ENCODE measurements at regions not wholly inside any gene's neighbourhood (a gene's known extent, or its start where the extent isn't known, plus 50 kb on each side); places are given as distances from the start of the nearest gene placed in this dataset.

- DNase-seq: no peak
- Histone ChIP-seq H3K27ac (no peak overlapping the region), H3K4me3 (no peak overlapping the region), H3K4me1 (no peaks in the 10 kb centered on the region), H3K9me3 (no peaks in the 10 kb centered on the region), H3K27me3 (no peaks in the 10 kb centered on the region), H3K36me3 (no peaks in the 10 kb centered on the region)
- no peak for TF ChIP-seq POLR2A (IDR thresholded peaks at IDR 0.05)
- TF ChIP-seq CTCF (IDR thresholded peaks at IDR 0.05): no peak
These were observed 477.4 kb upstream of the RASGRP1 start for GRCh38 chr15:39041979-39042495.

- Histone ChIP-seq H3K4me1 (no peaks in the 10 kb centered on the region), H3K27me3 (no peaks in the 10 kb centered on the region), H3K4me3 (no peak overlapping the region), H3K36me3 (no peaks in the 10 kb centered on the region), H3K9me3 (peaks cover 0 to 9% (median 0%) of the 10 kb centered on the region in 4 donors), H3K27ac (no peak overlapping the region)
- DNase-seq: no peak
- TF ChIP-seq POLR2A (IDR thresholded peaks at IDR 0.05) (no peak), CTCF (IDR thresholded peaks at IDR 0.05) (no peak)
These were observed 487.2 kb upstream of the RASGRP1 start for GRCh38 chr15:39051626-39052322.

GRCh38 chr15:39052323-39052705 lies 487.7 kb upstream of the RASGRP1 start:
- Histone ChIP-seq H3K36me3 (no peaks in the 10 kb centered on the region), H3K27me3 (no peaks in the 10 kb centered on the region), H3K4me3 (no peak overlapping the region), H3K4me1 (no peaks in the 10 kb centered on the region), H3K27ac (no peak overlapping the region), H3K9me3 (peaks cover 0 to 9% (median 0%) of the 10 kb centered on the region in 4 donors)
- TF ChIP-seq POLR2A (IDR thresholded peaks at IDR 0.05) (no peak), CTCF (IDR thresholded peaks at IDR 0.05) (no peak)
- DNase-seq: no peak

- H3K4me1 ChIP-seq: no peaks in the 10 kb centered on the region
- no peak overlapping the region for H3K4me3 ChIP-seq
- no peaks in the 10 kb centered on the region for H3K27me3 ChIP-seq
- no peak overlapping the region for H3K27ac ChIP-seq
- H3K36me3 ChIP-seq: no peaks in the 10 kb centered on the region
- DNase-seq: no peak
- H3K9me3 ChIP-seq: peaks cover 0 to 8% (median 0%) of the 10 kb centered on the region in 4 donors
- no peak for TF ChIP-seq POLR2A (IDR thresholded peaks at IDR 0.05)
- TF ChIP-seq CTCF (IDR thresholded peaks at IDR 0.05): no peak
These were observed 488.9 kb upstream of the RASGRP1 start for GRCh38 chr15:39053480-39053879.

GRCh38 chr15:39054128-39054732 lies 489.6 kb upstream of the RASGRP1 start:
- Histone ChIP-seq H3K4me1 (no peaks in the 10 kb centered on the region), H3K9me3 (peaks cover 0 to under 1% (median 0%) of the 10 kb centered on the region in 4 donors), H3K27ac (no peak overlapping the region), H3K36me3 (no peaks in the 10 kb centered on the region), H3K4me3 (no peak overlapping the region), H3K27me3 (no peaks in the 10 kb centered on the region)
- DNase-seq: no peak
- TF ChIP-seq CTCF (IDR thresholded peaks at IDR 0.05) (no peak), POLR2A (IDR thresholded peaks at IDR 0.05) (no peak)
